Spleen (tissue), 7 donors: ENCODE measurements at regions not wholly inside any gene's neighbourhood (a gene's known extent, or its start where the extent isn't known, plus 50 kb on each side); places are given as distances from the start of the nearest gene placed in this dataset.

Experiments
- CTCF ChIP-seq, 11 experiments: fragments of 200-600 bp in 7 of 11; fragments of 450-650 bp in 4 of 11; sonication (generic) in 4 of 11; IDR thresholded peaks in 8 of 11; conservative IDR thresholded peaks in 3 of 11; 1 replicate in 7 of 11; 2 replicates in 4 of 11; pipeline versions ENCODE4 v1.4.0 to v1.8.0; 2016 to 2021; ENCODE audit warnings: antibody characterized with exemption in 11 of 11, inconsistent platforms in 4 of 11, mild to moderate bottlenecking in 1 of 11
- POLR2A ChIP-seq, 3 donors: fragments of 450-650 bp; IDR thresholded peaks; one replicate each; pipeline ENCODE4 v1.5.1; 2017; ENCODE audit warnings: antibody characterized with exemption in 3 of 3, mild to moderate bottlenecking in 1 of 3
- POLR2AphosphoS5 ChIP-seq, 3 donors: sonication (generic); formaldehyde crosslinking; IDR thresholded peaks; one replicate each; pipeline ENCODE4 v1.5.1; 2017; ENCODE audit warnings: antibody characterized with exemption in 3 of 3
- donor health status: DM: no; HTN: no; CAD: no; lungs with moderate emphysema.
- donor health status: DM: no; HTN: no; CAD: no.
- donor health status: DM: no; HTN: no; CAD: no.

- no peak for TF ChIP-seq CTCF (IDR thresholded peaks at IDR 0.05 in 8 of 11, conservative IDR thresholded peaks at IDR 0.05 in 3 of 11)
- TF ChIP-seq POLR2A (IDR thresholded peaks at IDR 0.05) = no peak
- TF ChIP-seq POLR2AphosphoS5 (IDR thresholded peaks at IDR 0.05) = no peak
Measured at GRCh38 chr4:174038481-174038880, 245.0 kb downstream of the FBXO8 start.
